Transverse colon (tissue), 4 donors: ENCODE measurements at regions not wholly inside any gene's neighbourhood (a gene's known extent, or its start where the extent isn't known, plus 50 kb on each side); places are given as distances from the start of the nearest gene placed in this dataset.

Experiments
- DNase-seq: peaks from one replicate; pipeline ENCODE4 v3.0.0-alpha.2; 2019
- H3K27ac ChIP-seq, 4 donors: fragments of 200-600 bp; sonication (generic); 2 replicates each; pipeline ENCODE4 v1.5.1; 2016 to 2018; ENCODE audit warnings: inconsistent platforms in 4 of 4
- H3K27me3 ChIP-seq: fragments of 200-600 bp; sonication (generic); 2 replicates; pipeline ENCODE4 v1.5.1; 2017; ENCODE audit warnings: inconsistent platforms
- H3K36me3 ChIP-seq, 4 donors: fragments of 200-600 bp; sonication (generic); 2 replicates each; pipeline ENCODE4 v1.5.1; 2017 to 2019; ENCODE audit warnings: inconsistent platforms in 4 of 4
- H3K4me1 ChIP-seq, 4 donors: fragments of 200-600 bp; sonication (generic); 2 replicates each; pipeline ENCODE4 v1.5.1; 2017 to 2020; ENCODE audit warnings: inconsistent platforms in 4 of 4
- H3K4me3 ChIP-seq, 4 donors: fragments of 200-600 bp; sonication (generic); 1 replicate in 1 of 4; 2 replicates in 3 of 4; pipeline versions ENCODE4 v1.5.1 to v1.6.1; 2017 to 2019; ENCODE audit warnings: inconsistent platforms in 4 of 4
- H3K9me3 ChIP-seq, 2 donors: fragments of 200-600 bp; sonication (generic); 2 replicates each; pipeline ENCODE4 v1.5.1; 2017 to 2019; ENCODE audit warnings: inconsistent platforms in 2 of 2
- CTCF ChIP-seq, 5 experiments: fragments of 200-600 bp in 3 of 5; fragments of 450-650 bp in 2 of 5; sonication (generic) in 3 of 5; IDR thresholded peaks; 1 replicate in 2 of 5; 2 replicates in 3 of 5; pipeline ENCODE4 v1.5.1; 2016 to 2017; ENCODE audit warnings: antibody characterized with exemption in 5 of 5, inconsistent platforms in 3 of 5, mild to moderate bottlenecking in 2 of 5, moderate library complexity in 1 of 5
- EP300 ChIP-seq: sonication (generic); formaldehyde crosslinking; IDR thresholded peaks from one replicate; pipeline ENCODE4 v1.6.1; 2017; ENCODE audit warnings: antibody characterized with exemption, low read depth
- POLR2A ChIP-seq: fragments of 450-650 bp; IDR thresholded peaks from one replicate; pipeline ENCODE4 v1.6.1; 2016; ENCODE audit warnings: antibody characterized with exemption, mild to moderate bottlenecking, moderate library complexity
- POLR2AphosphoS5 ChIP-seq, 3 donors: sonication (generic); formaldehyde crosslinking; IDR thresholded peaks; one replicate each; pipeline ENCODE4 v1.6.1; 2016; ENCODE audit warnings: antibody characterized with exemption in 3 of 3
- WGBS, 2 donors: methylation state at CpG; one replicate each; pipeline ENCODE4 v1.1.5; 2018; ENCODE audit warnings: low coverage in 1 of 2; 5-methylcytosine and 5-hydroxymethylcytosine counted together
- in situ Hi-C, 4 donors: fragments of 200-750 bp; cut with MboI; loops; one replicate each; pipeline versions ENCODE4 v1.15.0 to v1.15.1; 2017; ENCODE audit warnings: low sequenced_read_pairs in 3 of 4, low pct_ligation_motif_present in 1 of 4, low pct_unique_long_range_greater_than_20kb in 1 of 4
- intact Hi-C: fragments of 100-400 bp; cut with DNase I; formaldehyde crosslinking; loops from one replicate; pipeline ENCODE4 v1.15.1; 2023; ENCODE audit warnings: low total_unique reads

GRCh38 chr15:95274101-95274500 lies 1042.7 kb downstream of the MCTP2 start:
- no peak for DNase-seq
- in situ Hi-C loops = loop anchor here (25.0 kb wide), 2 partner anchors 1063 to 1963 kb away; partner anchors contain the start of gene NR2F2 (in 2 of the 4)
- Histone ChIP-seq H3K4me3 (no peak overlapping the region), H3K27ac (no peak overlapping the region), H3K9me3 (no peaks in the 10 kb centered on the region), H3K36me3 (no peaks in the 10 kb centered on the region), H3K27me3 (no peaks in the 10 kb centered on the region), H3K4me1 (peaks cover 0 to 13% (median 0%) of the 10 kb centered on the region in 4 donors)
- intact Hi-C loops = no loop called here
- WGBS, 2 donors = 67 to 70% methylated on average over 4 of the region's 4 CpGs
- no peak for TF ChIP-seq POLR2A
- TF ChIP-seq POLR2AphosphoS5 (IDR thresholded peaks at IDR 0.05) = no peak
- no peak for TF ChIP-seq CTCF (IDR thresholded peaks at IDR 0.05)
- TF ChIP-seq EP300 = no peak

- Histone ChIP-seq H3K27me3 (no peaks in the 10 kb centered on the region), H3K4me3 (no peak overlapping the region), H3K9me3 (no peaks in the 10 kb centered on the region), H3K27ac (peak overlapping the region; percentile 73 to 77 (median 74)), H3K4me1 (peaks cover 0 to 13% (median 0%) of the 10 kb centered on the region in 4 donors), H3K36me3 (no peaks in the 10 kb centered on the region)
- in situ Hi-C loops (loop anchor here in 1 of 4 donors (25.0 kb wide), 1 partner anchor 865 kb away; no protein-coding TSS in a partner anchor), intact Hi-C loops (no loop called here)
- 58 to 60% methylated on average over 3 of the region's 3 CpGs for whole genome bisulfite sequencing, 2 donors
- DNase-seq = no peak
- TF ChIP-seq EP300 (no peak), CTCF (IDR thresholded peaks at IDR 0.05) (no peak), POLR2AphosphoS5 (IDR thresholded peaks at IDR 0.05) (peak; percentile 18 to 73 (median 54)), POLR2A (no peak)
These were observed 1045.9 kb downstream of the MCTP2 start for GRCh38 chr15:95277266-95277665.

GRCh38 chr15:95278532-95279245 lies 1047.3 kb downstream of the MCTP2 start:
- no peak for DNase-seq
- 39 to 54% methylated on average over 6 of the region's 6 CpGs for WGBS, 2 donors
- no peak overlapping the region for H3K4me3 ChIP-seq
- TF ChIP-seq POLR2A (no peak), CTCF (IDR thresholded peaks at IDR 0.05) (no peak), POLR2AphosphoS5 (IDR thresholded peaks at IDR 0.05) (peak in 1 of 3 donors; percentile 50)
- intact Hi-C loops (no loop called here), in situ Hi-C loops (loop anchor here in 1 of 4 donors (25.0 kb wide), 1 partner anchor 866 kb away; no protein-coding TSS in a partner anchor)
- H3K4me1 ChIP-seq = peaks cover 0 to 13% (median 0%) of the 10 kb centered on the region in 4 donors
- H3K27me3 ChIP-seq = no peaks in the 10 kb centered on the region
- peak overlapping the region; percentile 73 to 77 (median 74) for H3K27ac ChIP-seq
- no peaks in the 10 kb centered on the region for H3K36me3 ChIP-seq
- H3K9me3 ChIP-seq = no peaks in the 10 kb centered on the region

GRCh38 chr15:95279277-95280019 lies 1048.1 kb downstream of the MCTP2 start:
- no peak for DNase-seq
- in situ Hi-C loops = loop anchor here in 1 of 4 donors (25.0 kb wide), 1 partner anchor 867 kb away; no protein-coding TSS in a partner anchor
- 57 to 65% methylated on average over 5 to 8 of the region's 8 CpGs for WGBS, 2 donors
- H3K4me1 ChIP-seq = peaks cover 0 to 13% (median 0%) of the 10 kb centered on the region in 4 donors
- TF ChIP-seq POLR2AphosphoS5 (IDR thresholded peaks at IDR 0.05) (no peak), CTCF (IDR thresholded peaks at IDR 0.05) (no peak), POLR2A (no peak), EP300 (no peak)
- no peak overlapping the region for H3K4me3 ChIP-seq
- intact Hi-C loops = no loop called here
- no peaks in the 10 kb centered on the region for H3K27me3 ChIP-seq
- no peaks in the 10 kb centered on the region for H3K36me3 ChIP-seq
- peak overlapping the region; percentile 73 to 77 (median 74) for H3K27ac ChIP-seq
- H3K9me3 ChIP-seq = no peaks in the 10 kb centered on the region
